Stimulated activated CD4-positive, alpha-beta T cell treated with anti-CD3 and anti-CD28 coated beads, TNF-alpha, amount 100 ng/mL, for 24 hours (primary cell): ENCODE measurements at regions not wholly inside any gene's neighbourhood (a gene's known extent, or its start where the extent isn't known, plus 50 kb on each side); places are given as distances from the start of the nearest gene placed in this dataset.

Source experiments
- DNase-seq, 3 experiments: peaks; one replicate each; pipeline ENCODE4 v3.0.0-alpha.2; 2020; ENCODE audit warnings: low read depth in 3 of 3

GRCh38 chr1:57644667-57645066 is 220.8 kb upstream of the DAB1 start:
- DNase-seq = no peak

- no peak for DNase-seq
Measured at GRCh38 chr1:57638239-57638638, 214.4 kb upstream of the DAB1 start.

DNA sequence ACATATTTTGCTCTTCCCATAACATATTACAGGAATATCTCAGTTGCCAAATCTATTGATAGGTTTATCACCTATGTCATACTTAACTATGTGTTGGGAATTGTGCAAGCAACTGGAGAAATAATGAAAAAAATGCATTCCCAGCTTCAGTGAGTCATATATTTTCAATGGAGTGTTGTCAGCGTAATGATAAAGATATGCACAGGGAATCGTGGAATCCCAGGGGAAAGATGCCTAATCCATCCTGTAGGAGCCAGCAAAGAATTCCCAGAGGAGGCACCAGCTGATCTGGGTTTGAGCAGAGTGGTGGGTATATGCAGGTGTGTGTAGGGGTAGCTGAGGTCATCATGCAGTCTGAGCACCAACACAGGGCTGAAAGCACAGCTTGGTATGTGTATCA is 213.3 kb upstream of the DAB1 start:
- no peak for DNase-seq

DNA sequence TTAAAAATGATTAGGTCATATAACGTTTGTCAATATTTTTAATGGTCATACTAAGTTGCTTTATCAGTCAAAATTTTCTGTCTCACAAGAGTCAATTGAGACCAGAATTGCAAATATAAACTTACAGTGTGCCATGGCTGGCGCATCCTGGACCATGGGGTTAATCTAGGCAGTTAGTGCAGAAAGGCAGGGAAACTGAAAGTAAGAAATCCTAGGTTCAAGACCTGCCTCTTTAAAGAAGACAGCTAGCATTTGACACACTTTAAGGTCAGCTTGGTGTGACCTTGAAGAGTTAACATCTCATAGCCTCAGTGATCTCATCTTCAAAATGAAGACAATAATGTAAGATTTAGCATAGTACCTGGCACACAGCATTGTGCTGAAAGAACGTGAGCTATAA is 210.0 kb upstream of the DAB1 start:
- DNase-seq = no peak

GRCh38 chr1:57633056-57633455 is 209.2 kb upstream of the DAB1 start:
- no peak for DNase-seq

DNA sequence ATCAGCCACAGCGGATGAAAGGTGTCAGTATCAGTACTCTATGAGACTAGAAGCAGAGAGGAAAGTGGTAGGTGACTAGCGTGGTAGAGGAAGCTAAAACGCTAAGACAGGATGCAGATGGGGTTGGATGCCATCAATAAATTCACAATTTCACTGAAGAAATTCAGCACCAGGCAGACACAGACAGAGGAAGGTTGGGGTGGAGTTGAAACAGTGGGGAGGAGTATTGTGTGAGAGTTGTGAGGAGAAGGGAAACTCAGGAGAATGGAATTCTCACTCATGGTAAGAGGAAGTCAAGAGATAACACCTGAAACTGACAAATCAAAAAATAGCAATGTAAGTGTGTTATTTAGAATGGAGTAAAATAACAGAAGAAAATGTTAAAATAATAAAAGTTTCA is 208.5 kb upstream of the DAB1 start:
- DNase-seq = no peak

GRCh38 chr1:57627612-57628011 is 203.8 kb upstream of the DAB1 start:
- no peak for DNase-seq

- no peak for DNase-seq
Measured at GRCh38 chr1:57623791-57624538, 200.1 kb upstream of the DAB1 start.

DNA sequence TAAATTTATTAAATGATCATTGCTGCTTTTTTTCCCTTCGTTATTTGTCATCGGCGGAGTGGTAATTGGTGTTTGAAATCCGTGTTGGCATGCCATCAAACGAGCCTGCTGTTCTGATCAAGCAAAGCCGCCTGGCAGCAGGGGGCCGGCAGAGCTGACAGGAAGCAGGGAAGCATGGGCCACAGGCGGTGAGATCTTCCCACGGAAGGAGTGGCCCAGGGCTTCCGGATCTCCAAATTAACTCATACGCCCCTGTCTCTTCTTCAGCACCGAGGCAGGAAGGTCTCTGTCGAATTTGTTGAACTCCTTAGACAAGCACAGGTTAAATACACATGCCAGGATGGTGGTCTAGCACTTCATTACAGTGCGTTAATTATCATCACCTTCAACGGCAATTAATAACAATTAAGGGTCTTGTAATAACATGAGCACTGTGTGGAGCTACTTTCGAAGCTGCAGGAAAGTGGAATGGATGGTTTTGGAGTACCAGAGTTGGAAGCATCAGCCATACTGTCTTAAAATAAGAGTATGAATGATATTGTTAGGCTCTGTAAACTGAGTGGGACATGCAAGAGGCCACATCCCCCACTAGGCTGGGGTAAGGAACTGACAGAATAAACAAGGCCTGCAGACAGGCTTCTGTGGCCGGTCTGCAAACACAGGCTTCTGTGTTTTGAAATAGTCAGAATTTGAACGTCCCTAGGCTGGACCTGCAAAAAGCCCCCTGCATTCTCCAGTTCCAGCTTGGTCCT is 199.4 kb upstream of the DAB1 start:
- no peak for DNase-seq

- DNase-seq = no peak
Measured at GRCh38 chr1:57621776-57622175, 197.9 kb upstream of the DAB1 start.

DNA sequence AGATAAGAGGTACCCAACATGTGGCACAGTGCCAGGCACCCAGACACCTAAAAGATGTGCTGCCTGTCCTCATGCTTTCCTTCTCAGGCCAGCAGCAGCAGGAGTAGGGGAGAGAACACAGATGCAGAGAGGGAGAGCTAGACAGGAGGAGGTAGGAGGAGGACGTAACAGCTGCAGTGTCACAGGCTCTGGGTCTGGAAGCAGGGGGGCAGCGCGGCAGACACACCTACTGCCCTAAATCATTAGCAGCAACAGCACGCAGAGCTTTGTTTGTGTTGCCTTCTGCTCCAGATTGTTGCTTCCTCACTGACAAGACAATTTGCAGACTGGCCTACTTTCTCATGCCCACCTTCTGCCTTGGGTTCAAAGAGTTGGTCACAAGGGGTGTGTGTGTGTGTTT is 196.7 kb upstream of the DAB1 start:
- no peak for DNase-seq

- DNase-seq = no peak
Measured at GRCh38 chr1:57616921-57617320, 193.1 kb upstream of the DAB1 start.

GRCh38 chr1:57615956-57616355 is 192.1 kb upstream of the DAB1 start:
- DNase-seq = no peak

DNA sequence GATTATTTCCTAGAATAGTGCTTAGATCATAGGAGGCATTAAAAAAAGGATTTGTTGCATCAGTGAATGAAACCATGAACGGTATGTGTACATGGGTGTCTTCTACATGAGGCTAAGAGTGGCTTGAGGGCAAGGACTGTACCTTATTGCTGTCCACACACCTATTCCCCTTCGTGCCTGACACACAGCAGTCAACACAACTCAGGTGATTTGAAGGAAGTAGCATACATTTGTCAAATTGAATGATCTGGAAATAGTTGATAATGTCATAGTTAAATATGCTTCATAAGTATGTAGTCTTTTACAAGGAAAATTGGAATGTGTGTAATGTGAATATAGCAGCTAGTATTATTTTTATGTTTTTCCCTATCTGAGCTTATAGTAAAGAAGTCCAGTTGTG is 189.0 kb upstream of the DAB1 start:
- DNase-seq = no peak

- DNase-seq = no peak
Measured at GRCh38 chr1:57605933-57606332, 182.1 kb upstream of the DAB1 start.

- no peak for DNase-seq
Measured at GRCh38 chr1:57603696-57604095, 179.8 kb upstream of the DAB1 start.

GRCh38 chr1:57600424-57600823 is 176.6 kb upstream of the DAB1 start:
- DNase-seq = no peak

DNA sequence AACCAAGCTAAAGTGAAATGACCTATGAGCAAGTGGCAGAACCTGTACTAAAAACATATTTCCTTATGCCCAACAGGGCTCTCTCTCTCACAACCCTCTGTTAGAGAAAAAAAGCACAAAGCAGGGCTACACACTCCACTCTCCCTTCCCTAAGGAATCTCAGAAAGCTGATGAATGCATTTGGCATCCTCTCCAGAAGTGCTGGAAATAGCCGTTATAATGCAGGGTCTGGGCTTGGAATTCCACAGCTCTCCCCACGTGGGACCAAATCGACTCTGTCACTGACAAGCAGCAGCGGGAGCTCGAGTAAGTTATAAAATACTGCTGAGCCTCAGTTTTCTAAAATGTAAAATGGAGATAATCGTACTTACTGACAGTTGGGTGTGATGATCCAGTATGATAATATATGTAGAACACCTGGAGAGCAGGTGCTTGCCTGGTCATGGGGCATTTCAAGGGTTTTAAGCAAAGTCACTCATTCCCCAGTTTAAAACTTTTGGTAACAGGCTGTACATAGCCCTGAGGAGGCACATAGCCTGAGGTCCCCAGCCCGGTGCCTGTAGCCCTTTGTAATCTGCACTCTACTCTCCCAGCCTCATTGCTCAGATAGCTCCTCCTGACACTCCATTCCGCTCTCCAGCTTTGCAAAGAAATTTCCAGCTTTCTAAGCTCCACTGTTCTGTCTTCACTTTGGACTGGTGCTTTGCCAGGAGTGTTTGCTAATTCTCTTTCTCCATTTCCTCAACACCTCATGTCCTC is 175.6 kb upstream of the DAB1 start:
- no peak for DNase-seq

GRCh38 chr1:57597036-57597435 is 173.2 kb upstream of the DAB1 start:
- DNase-seq = no peak

GRCh38 chr1:57594002-57594401 is 170.1 kb upstream of the DAB1 start:
- DNase-seq = no peak

- DNase-seq = no peak
Measured at GRCh38 chr1:57591842-57592241, 168.0 kb upstream of the DAB1 start.

DNA sequence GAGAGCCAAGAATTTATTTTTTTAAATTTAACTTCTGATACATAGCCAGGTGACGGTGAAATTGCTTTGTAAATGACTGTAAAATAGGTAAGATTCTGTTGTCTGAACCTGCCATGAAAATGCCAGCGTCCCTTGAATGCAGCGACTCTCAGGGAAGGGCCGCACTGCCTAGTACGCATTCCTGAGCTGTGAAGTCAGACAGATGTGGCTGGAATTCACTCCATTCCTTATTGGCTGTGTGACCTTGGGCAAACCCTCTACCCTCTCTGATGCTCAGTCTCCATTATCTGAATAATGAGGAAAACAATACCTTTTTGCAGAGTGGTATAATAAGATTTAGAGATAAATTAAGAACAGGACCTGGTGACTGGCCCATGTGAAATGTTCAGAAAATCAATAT is 167.1 kb upstream of the DAB1 start:
- no peak for DNase-seq

GRCh38 chr1:57586842-57587241 is 163.0 kb upstream of the DAB1 start:
- DNase-seq = no peak
